Loucy (cell line): ENCODE measurements at regions not wholly inside any gene's neighbourhood (a gene's known extent, or its start where the extent isn't known, plus 50 kb on each side); places are given as distances from the start of the nearest gene placed in this dataset.

Experiments
- H2AFZ ChIP-seq: fragments of 200-600 bp; sonication (generic); 2 replicates; pipeline ENCODE4 v1.6.0; 2016; ENCODE audit warnings: antibody characterized with exemption, mild to moderate bottlenecking, low read length, moderate library complexity
- H3F3A ChIP-seq: fragments of 200-600 bp; 2 replicates; pipeline ENCODE4 v1.6.0; 2016; ENCODE audit warnings: antibody characterized with exemption, low read depth, mild to moderate bottlenecking
- H3K27me3 ChIP-seq: fragments of 200-600 bp; sonication (generic); 2 replicates; pipeline ENCODE4 v1.6.1; 2014; ENCODE audit warnings: low read length, mild to moderate bottlenecking; ENCODE audit not compliant: insufficient read depth, poor library complexity, severe bottlenecking
- H3K36me3 ChIP-seq: fragments of 200-600 bp; sonication (generic); 2 replicates; pipeline ENCODE4 v1.6.1; 2016; ENCODE audit warnings: low read length; ENCODE audit not compliant: insufficient read depth
- H3K4me1 ChIP-seq: fragments of 200-600 bp; sonication (generic); 2 replicates; pipeline ENCODE4 v1.5.1; 2014; ENCODE audit warnings: low read length, mild to moderate bottlenecking; ENCODE audit not compliant: insufficient read depth, poor library complexity, severe bottlenecking
- H3K4me2 ChIP-seq: fragments of 200-600 bp; sonication (generic); 2 replicates; pipeline ENCODE4 v1.6.0; 2014; ENCODE audit warnings: antibody characterized with exemption, low read length, low read depth, mild to moderate bottlenecking; ENCODE audit not compliant: poor library complexity, severe bottlenecking
- H3K4me3 ChIP-seq: fragments of 200-600 bp; sonication (generic); 2 replicates; pipeline ENCODE4 v1.5.1; 2014; ENCODE audit warnings: low read length, mild to moderate bottlenecking, mixed read lengths; ENCODE audit not compliant: poor library complexity, severe bottlenecking
- H3K79me2 ChIP-seq: fragments of 200-600 bp; sonication (generic); 2 replicates; pipeline ENCODE4 v1.6.1; 2014; ENCODE audit warnings: low read length; ENCODE audit not compliant: insufficient read depth
- H3K9ac ChIP-seq: fragments of 200-600 bp; sonication (generic); 2 replicates; pipeline ENCODE4 v1.6.0; 2014; ENCODE audit warnings: mild to moderate bottlenecking, low read depth, low read length, moderate library complexity; ENCODE audit not compliant: poor library complexity, severe bottlenecking
- H3K9me2 ChIP-seq: fragments of 200-600 bp; sonication (generic); replicated peaks from 2 replicates; pipeline ENCODE4 v1.6.1; 2016; ENCODE audit warnings: low read depth, low read length, mixed read lengths
- H3K9me3 ChIP-seq: fragments of 200-600 bp; sonication (generic); 2 replicates; pipeline ENCODE4 v1.6.1; 2014; ENCODE audit warnings: mild to moderate bottlenecking, antibody characterized with exemption, low read length, low read depth; ENCODE audit not compliant: insufficient read depth
- H4K20me1 ChIP-seq: fragments of 200-600 bp; sonication (generic); 2 replicates; pipeline ENCODE4 v1.6.0; 2014; ENCODE audit warnings: antibody characterized with exemption, low read length, mild to moderate bottlenecking; ENCODE audit not compliant: insufficient read depth, poor library complexity, severe bottlenecking
- EZH2phosphoT487 ChIP-seq: fragments of 200-600 bp; IDR thresholded peaks from 2 replicates; pipeline ENCODE4 v1.6.1; 2018; ENCODE audit warnings: antibody characterized with exemption, mild to moderate bottlenecking, moderate library complexity, borderline replicate concordance
- TF ChIP-seq, protein P1 (sequence below): fragments of 200-600 bp; sonication (generic); conservative IDR thresholded peaks from 2 replicates; pipeline ENCODE4 v1.5.1; 2014; ENCODE audit warnings: mild to moderate bottlenecking, antibody characterized with exemption, low read length

DNA sequence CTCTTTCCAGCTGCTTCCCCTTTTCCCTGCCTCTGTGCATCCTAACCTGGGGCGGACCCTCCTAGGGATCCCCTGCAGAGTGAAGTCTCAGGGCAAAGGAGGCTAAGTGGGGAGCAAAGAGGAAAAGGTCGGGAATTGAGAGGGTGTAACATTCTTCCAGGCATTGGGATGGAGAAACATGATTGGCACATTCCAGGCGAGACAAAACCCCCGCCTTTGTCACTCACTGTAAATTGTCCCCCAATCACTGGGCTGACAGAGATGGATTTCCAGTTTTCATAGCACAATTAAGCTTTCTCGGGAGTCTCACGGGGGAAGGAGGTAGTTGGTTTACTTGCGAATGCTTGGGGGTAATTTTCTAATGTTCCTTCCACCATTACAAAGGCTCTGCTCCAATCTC is 74.9 kb downstream of the MIAT start:
- no peak overlapping the region for H3K4me3 ChIP-seq
- H3K9me2 ChIP-seq, result no peaks in the 10 kb centered on the region
- H3F3A ChIP-seq, result no peaks in the 10 kb centered on the region
- no peaks in the 10 kb centered on the region for H3K36me3 ChIP-seq
- TF ChIP-seq EZH2phosphoT487, result no peak
- TF ChIP-seq, protein P1, sequence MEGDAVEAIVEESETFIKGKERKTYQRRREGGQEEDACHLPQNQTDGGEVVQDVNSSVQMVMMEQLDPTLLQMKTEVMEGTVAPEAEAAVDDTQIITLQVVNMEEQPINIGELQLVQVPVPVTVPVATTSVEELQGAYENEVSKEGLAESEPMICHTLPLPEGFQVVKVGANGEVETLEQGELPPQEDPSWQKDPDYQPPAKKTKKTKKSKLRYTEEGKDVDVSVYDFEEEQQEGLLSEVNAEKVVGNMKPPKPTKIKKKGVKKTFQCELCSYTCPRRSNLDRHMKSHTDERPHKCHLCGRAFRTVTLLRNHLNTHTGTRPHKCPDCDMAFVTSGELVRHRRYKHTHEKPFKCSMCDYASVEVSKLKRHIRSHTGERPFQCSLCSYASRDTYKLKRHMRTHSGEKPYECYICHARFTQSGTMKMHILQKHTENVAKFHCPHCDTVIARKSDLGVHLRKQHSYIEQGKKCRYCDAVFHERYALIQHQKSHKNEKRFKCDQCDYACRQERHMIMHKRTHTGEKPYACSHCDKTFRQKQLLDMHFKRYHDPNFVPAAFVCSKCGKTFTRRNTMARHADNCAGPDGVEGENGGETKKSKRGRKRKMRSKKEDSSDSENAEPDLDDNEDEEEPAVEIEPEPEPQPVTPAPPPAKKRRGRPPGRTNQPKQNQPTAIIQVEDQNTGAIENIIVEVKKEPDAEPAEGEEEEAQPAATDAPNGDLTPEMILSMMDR, result no peak
- H4K20me1 ChIP-seq, result no peaks in the 10 kb centered on the region
- no peaks in the 10 kb centered on the region for H3K9me3 ChIP-seq
- no peak overlapping the region for H3K4me2 ChIP-seq
- H2AFZ ChIP-seq, result no peak overlapping the region
- H3K79me2 ChIP-seq, result no peaks in the 10 kb centered on the region
- H3K4me1 ChIP-seq, result no peaks in the 10 kb centered on the region
- no peak overlapping the region for H3K9ac ChIP-seq
- no peaks in the 10 kb centered on the region for H3K27me3 ChIP-seq

GRCh38 chr22:26734339-26735018 is 77.1 kb downstream of the MIAT start:
- TF ChIP-seq, protein P1, result no peak
- Histone ChIP-seq H3K9me2 (no peaks in the 10 kb centered on the region), H3K4me3 (no peak overlapping the region), H3F3A (no peaks in the 10 kb centered on the region), H3K4me2 (no peak overlapping the region), H3K27me3 (no peaks in the 10 kb centered on the region), H3K79me2 (no peaks in the 10 kb centered on the region), H3K36me3 (no peaks in the 10 kb centered on the region), H4K20me1 (no peaks in the 10 kb centered on the region), H3K9me3 (no peaks in the 10 kb centered on the region), H3K9ac (no peak overlapping the region), H3K4me1 (no peaks in the 10 kb centered on the region), H2AFZ (no peak overlapping the region)

DNA sequence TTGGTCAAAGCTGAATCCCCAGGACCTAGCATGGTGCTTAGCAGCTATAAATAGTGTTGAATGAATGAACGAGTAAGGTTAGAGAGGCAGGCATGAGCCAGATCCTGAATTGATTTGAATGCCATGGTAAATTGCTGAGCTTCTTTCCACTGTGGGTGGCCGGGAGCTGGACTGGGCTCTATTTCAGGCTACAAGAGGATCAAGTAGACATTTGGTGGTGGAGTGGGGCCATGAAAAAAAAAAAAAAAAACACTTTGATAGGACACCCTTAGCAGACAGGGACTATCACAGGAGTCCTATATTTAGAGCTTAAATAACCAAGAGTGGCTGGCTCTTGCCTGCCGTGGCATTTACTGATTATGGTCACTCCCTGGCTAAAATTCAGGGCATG is 77.6 kb downstream of the MIAT start:
- Histone ChIP-seq H3K9me3 (no peaks in the 10 kb centered on the region), H3K4me3 (no peak overlapping the region), H4K20me1 (no peaks in the 10 kb centered on the region), H3K4me2 (no peak overlapping the region), H3K9ac (no peak overlapping the region), H3F3A (no peaks in the 10 kb centered on the region), H3K79me2 (no peaks in the 10 kb centered on the region), H3K9me2 (no peaks in the 10 kb centered on the region), H3K27me3 (no peaks in the 10 kb centered on the region), H3K36me3 (no peaks in the 10 kb centered on the region), H3K4me1 (no peaks in the 10 kb centered on the region), H2AFZ (no peak overlapping the region)
- TF ChIP-seq, protein P1, result no peak
- TF ChIP-seq EZH2phosphoT487, result no peak
